Smooth muscle cell (in vitro differentiated cells): ENCODE measurements at regions not wholly inside any gene's neighbourhood (a gene's known extent, or its start where the extent isn't known, plus 50 kb on each side); places are given as distances from the start of the nearest gene placed in this dataset.

ENCODE experiments used
- DNase-seq: peaks from one replicate; lab custom pipeline; 2025; ENCODE audit not compliant: unreplicated experiment; lab: John Stamatoyannopoulos, UW
- H2AFZ ChIP-seq: fragments of 200-600 bp; sonication (generic); 2 replicates; pipeline ENCODE4 v1.6.0; 2016; ENCODE audit warnings: antibody characterized with exemption, low read depth, mild to moderate bottlenecking
- H3F3A ChIP-seq: fragments of 200-600 bp; sonication (generic); 2 replicates; pipeline ENCODE4 v1.6.0; 2017; ENCODE audit warnings: antibody characterized with exemption, low read depth
- H3K27ac ChIP-seq: fragments of 200-600 bp; sonication (generic); 2 replicates; pipeline ENCODE4 v1.5.1; 2016; ENCODE audit warnings: low read depth, mild to moderate bottlenecking
- H3K27me3 ChIP-seq: fragments of 200-600 bp; sonication (generic); 2 replicates; pipeline ENCODE4 v1.6.1; 2016; ENCODE audit warnings: low read depth, mild to moderate bottlenecking
- H3K36me3 ChIP-seq: fragments of 200-600 bp; sonication (generic); 2 replicates; pipeline ENCODE4 v1.5.1; 2016; ENCODE audit warnings: low read depth
- H3K4me1 ChIP-seq: fragments of 200-600 bp; sonication (generic); 2 replicates; pipeline ENCODE4 v1.5.1; 2016; ENCODE audit warnings: low read depth
- H3K4me2 ChIP-seq: fragments of 200-600 bp; sonication (generic); 2 replicates; pipeline ENCODE4 v1.6.0; 2016; ENCODE audit warnings: mild to moderate bottlenecking
- H3K4me3 ChIP-seq: fragments of 200-600 bp; sonication (generic); 2 replicates; pipeline ENCODE4 v1.5.1; 2016; ENCODE audit warnings: mild to moderate bottlenecking
- H3K79me2 ChIP-seq: fragments of 200-600 bp; sonication (generic); 2 replicates; pipeline ENCODE4 v1.6.0; 2016; ENCODE audit warnings: low read depth, mild to moderate bottlenecking
- H3K9ac ChIP-seq: fragments of 200-600 bp; sonication (generic); 2 replicates; pipeline ENCODE4 v1.6.0; 2016; ENCODE audit warnings: low read depth
- H3K9me3 ChIP-seq: fragments of 200-600 bp; sonication (generic); replicated peaks from 2 replicates; pipeline ENCODE4 v1.5.1; 2016; ENCODE audit warnings: low read depth
- H4K20me1 ChIP-seq: fragments of 200-600 bp; sonication (generic); 2 replicates; pipeline ENCODE4 v1.6.0; 2016; ENCODE audit warnings: low read depth
- CTCF ChIP-seq: fragments of 200-600 bp; sonication (generic); IDR thresholded peaks from 2 replicates; pipeline ENCODE4 v1.5.1; 2017; ENCODE audit warnings: borderline replicate concordance, mild to moderate bottlenecking, antibody characterized with exemption; ENCODE audit not compliant: insufficient read depth, poor library complexity, severe bottlenecking
- WGBS: methylation state at CpG from one replicate; pipeline ENCODE4 v1.1.7; 2016; ENCODE audit warnings: low lambda C conversion rate; 5-methylcytosine and 5-hydroxymethylcytosine counted together

GRCh38 chr5:56383761-56384160, 150.6 kb upstream of the ANKRD55 start:
- Histone ChIP-seq H3K4me2 (peak overlapping the region; percentile 91), H3K36me3 (no peaks in the 10 kb centered on the region), H3K9me3 (no peaks in the 10 kb centered on the region), H4K20me1 (no peaks in the 10 kb centered on the region), H3K4me1 (peaks cover 13% of the 10 kb centered on the region), H3K27ac (peak overlapping the region; percentile 98), H3F3A (peaks cover 24% of the 10 kb centered on the region), H3K79me2 (peaks cover 50% of the 10 kb centered on the region), H3K4me3 (peak overlapping the region; percentile 59), H2AFZ (no peak overlapping the region), H3K27me3 (no peaks in the 10 kb centered on the region), H3K9ac (peak overlapping the region; percentile 81)
- 43% methylated on average over 10 of the region's 10 CpGs for WGBS
- no peak for TF ChIP-seq CTCF
- no peak for DNase-seq

- Histone ChIP-seq H3K4me3 (peak overlapping the region; percentile 59), H3K27me3 (no peaks in the 10 kb centered on the region), H2AFZ (no peak overlapping the region), H3F3A (peaks cover 24% of the 10 kb centered on the region), H3K79me2 (peaks cover 59% of the 10 kb centered on the region), H4K20me1 (no peaks in the 10 kb centered on the region), H3K4me1 (peaks cover 11% of the 10 kb centered on the region), H3K36me3 (no peaks in the 10 kb centered on the region), H3K9me3 (no peaks in the 10 kb centered on the region), H3K27ac (peak overlapping the region; percentile 98), H3K9ac (peak overlapping the region; percentile 81), H3K4me2 (peak overlapping the region; percentile 91)
- WGBS, result 74% methylated on average over 1 of the region's 1 CpG
- TF ChIP-seq CTCF, result no peak
- DNase-seq, result no peak
These were observed 149.8 kb upstream of the ANKRD55 start for GRCh38 chr5:56382896-56383295.

- Histone ChIP-seq H3K4me2 (peak overlapping the region; percentile 38), H3K36me3 (no peaks in the 10 kb centered on the region), H3K4me1 (peaks cover 4% of the 10 kb centered on the region), H3F3A (no peaks in the 10 kb centered on the region), H3K4me3 (no peak overlapping the region), H3K27me3 (no peaks in the 10 kb centered on the region), H3K27ac (peak overlapping the region; percentile 40), H3K79me2 (peaks cover 93% of the 10 kb centered on the region), H2AFZ (no peak overlapping the region), H3K9ac (no peak overlapping the region), H3K9me3 (no peaks in the 10 kb centered on the region), H4K20me1 (no peaks in the 10 kb centered on the region)
- TF ChIP-seq CTCF, result no peak
- no peak for DNase-seq
These were observed 144.4 kb upstream of the ANKRD55 start for GRCh38 chr5:56377573-56377972.

- no peak for TF ChIP-seq CTCF
- Histone ChIP-seq H3K79me2 (peaks cover 78% of the 10 kb centered on the region), H3F3A (no peaks in the 10 kb centered on the region), H3K4me1 (no peaks in the 10 kb centered on the region), H3K4me2 (no peak overlapping the region), H4K20me1 (no peaks in the 10 kb centered on the region), H3K36me3 (no peaks in the 10 kb centered on the region), H3K9me3 (no peaks in the 10 kb centered on the region), H3K27ac (no peak overlapping the region), H3K27me3 (no peaks in the 10 kb centered on the region), H3K4me3 (no peak overlapping the region), H2AFZ (no peak overlapping the region), H3K9ac (no peak overlapping the region)
- 98% methylated on average over 2 of the region's 2 CpGs for WGBS
- DNase-seq, result no peak
These were observed 143.0 kb upstream of the ANKRD55 start for GRCh38 chr5:56376128-56376527.
